ENCODE measurements at regions not wholly inside any gene's neighbourhood (a gene's known extent, or its start where the extent isn't known, plus 50 kb on each side); places are given as distances from the start of the nearest gene placed in this dataset.

GRCh38 chr9:7947577-7947976 is 148.0 kb upstream of the DMAC1 start:
- ATAC-seq (ENCODE audit: low FRiP score) (no peak), DNase-seq (no peak)
- Histone ChIP-seq H3K27ac (ENCODE audit: low read depth in 1 of 2, low read length in 2 of 2) (no peak overlapping the region), H3K27me3 (ENCODE audit: control insufficient read depth in 1 of 2, insufficient read depth in 2 of 2, low read length in 1 of 2) (no peaks in the 10 kb centered on the region), H3K9me3 (ENCODE audit: control insufficient read depth, low read length) (no peaks in the 10 kb centered on the region), H3K4me1 (ENCODE audit: control insufficient read depth in 1 of 2, insufficient read depth in 2 of 2, low read length in 2 of 2) (peaks cover 0 to 5% of the 10 kb centered on the region in 2 donors), H3K4me3 (ENCODE audit: low read length in 2 of 2) (no peak overlapping the region), H3K36me3 (ENCODE audit: control insufficient read depth in 1 of 2, insufficient read depth in 2 of 2, low read length in 1 of 2) (no peaks in the 10 kb centered on the region)
- WGBS, 2 donors, result 48 to 70% methylated on average over 1 of the region's 1 CpG
- intact Hi-C loops (cut with DNase I), result no loop called here

GRCh38 chr9:7946458-7946857 is 146.9 kb upstream of the DMAC1 start:
- WGBS, 2 donors, result 86 to 88% methylated on average over 3 of the region's 3 CpGs
- ATAC-seq (ENCODE audit: low FRiP score) (no peak), DNase-seq (no peak)
- Histone ChIP-seq H3K4me1 (ENCODE audit: control insufficient read depth in 1 of 2, insufficient read depth in 2 of 2, low read length in 2 of 2) (peaks cover 0 to 5% of the 10 kb centered on the region in 2 donors), H3K36me3 (ENCODE audit: control insufficient read depth in 1 of 2, insufficient read depth in 2 of 2, low read length in 1 of 2) (no peaks in the 10 kb centered on the region), H3K27ac (ENCODE audit: low read depth in 1 of 2, low read length in 2 of 2) (no peak overlapping the region), H3K4me3 (ENCODE audit: low read length in 2 of 2) (no peak overlapping the region), H3K27me3 (ENCODE audit: control insufficient read depth in 1 of 2, insufficient read depth in 2 of 2, low read length in 1 of 2) (no peaks in the 10 kb centered on the region), H3K9me3 (ENCODE audit: control insufficient read depth, low read length) (no peaks in the 10 kb centered on the region)
- intact Hi-C loops (cut with DNase I), result no loop called here

DNA sequence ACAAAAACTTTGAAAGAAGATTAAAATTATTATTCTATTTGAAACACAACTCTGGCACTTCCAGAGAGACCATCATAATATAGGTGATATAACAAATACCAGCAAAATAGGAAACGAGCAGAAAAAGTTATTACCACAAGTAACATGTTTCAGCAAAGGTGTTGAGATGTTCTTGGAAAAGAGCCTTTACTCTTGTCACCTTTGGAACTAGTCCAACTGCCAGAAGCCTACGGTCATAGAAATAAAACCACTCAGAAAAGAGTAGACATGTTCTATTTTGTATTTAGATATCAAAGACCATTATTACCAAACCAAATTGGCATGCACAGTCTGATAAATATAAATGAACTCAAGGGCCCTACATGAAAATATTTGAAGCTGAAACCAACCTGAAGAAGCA is 145.0 kb upstream of the DMAC1 start:
- peaks cover 0 to 5% of the 10 kb centered on the region in 2 donors for H3K4me1 ChIP-seq (ENCODE audit: control insufficient read depth in 1 of 2, insufficient read depth in 2 of 2, low read length in 2 of 2)
- no peak overlapping the region for H3K4me3 ChIP-seq (ENCODE audit: low read length in 2 of 2)
- no peak overlapping the region for H3K27ac ChIP-seq (ENCODE audit: low read depth in 1 of 2, low read length in 2 of 2)
- intact Hi-C loops (cut with DNase I), result no loop called here
- no peak for DNase-seq
- H3K36me3 ChIP-seq (ENCODE audit: control insufficient read depth in 1 of 2, insufficient read depth in 2 of 2, low read length in 1 of 2), result no peaks in the 10 kb centered on the region
- 1 to 6% methylated on average over 2 of the region's 2 CpGs for WGBS, 2 donors
- no peaks in the 10 kb centered on the region for H3K27me3 ChIP-seq (ENCODE audit: control insufficient read depth in 1 of 2, insufficient read depth in 2 of 2, low read length in 1 of 2)
- ATAC-seq (ENCODE audit: low FRiP score), result no peak
- H3K9me3 ChIP-seq (ENCODE audit: control insufficient read depth, low read length), result no peaks in the 10 kb centered on the region

GRCh38 chr9:7937761-7938491 is 138.3 kb upstream of the DMAC1 start:
- H3K4me3 ChIP-seq (ENCODE audit: low read length in 2 of 2), result no peak overlapping the region

GRCh38 chr9:7936996-7937395 is 137.4 kb upstream of the DMAC1 start:
- Histone ChIP-seq H3K9me3 (ENCODE audit: control insufficient read depth, low read length) (no peaks in the 10 kb centered on the region), H3K27ac (ENCODE audit: low read depth in 1 of 2, low read length in 2 of 2) (peak overlapping the region in 1 of 2 donors; percentile 48), H3K4me1 (ENCODE audit: control insufficient read depth in 1 of 2, insufficient read depth in 2 of 2, low read length in 2 of 2) (peaks cover 3% of the 10 kb centered on the region in 2 donors), H3K27me3 (ENCODE audit: control insufficient read depth in 1 of 2, insufficient read depth in 2 of 2, low read length in 1 of 2) (no peaks in the 10 kb centered on the region), H3K36me3 (ENCODE audit: control insufficient read depth in 1 of 2, insufficient read depth in 2 of 2, low read length in 1 of 2) (no peaks in the 10 kb centered on the region), H3K4me3 (ENCODE audit: low read length in 2 of 2) (no peak overlapping the region)
- no peak for ATAC-seq (ENCODE audit: low FRiP score)
- DNase-seq, result no peak
- intact Hi-C loops (cut with DNase I), result no loop called here
- WGBS, 2 donors, result 8 to 16% methylated on average over 1 of the region's 1 CpG

More at GRCh38 chr9:7937761-7938491, 138.3 kb upstream of the DMAC1 start:
- intact Hi-C loops (cut with DNase I), result no loop called here
- no peak overlapping the region for H3K27ac ChIP-seq (ENCODE audit: low read depth in 1 of 2, low read length in 2 of 2)
- DNase-seq, result no peak
- peaks cover 3% of the 10 kb centered on the region in 2 donors for H3K4me1 ChIP-seq (ENCODE audit: control insufficient read depth in 1 of 2, insufficient read depth in 2 of 2, low read length in 2 of 2)
- 30 to 32% methylated on average over 7 of the region's 7 CpGs for WGBS, 2 donors
- no peak for ATAC-seq (ENCODE audit: low FRiP score)
- H3K36me3 ChIP-seq (ENCODE audit: control insufficient read depth in 1 of 2, insufficient read depth in 2 of 2, low read length in 1 of 2), result no peaks in the 10 kb centered on the region
- H3K9me3 ChIP-seq (ENCODE audit: control insufficient read depth, low read length), result no peaks in the 10 kb centered on the region
- no peaks in the 10 kb centered on the region for H3K27me3 ChIP-seq (ENCODE audit: control insufficient read depth in 1 of 2, insufficient read depth in 2 of 2, low read length in 1 of 2)

DNA sequence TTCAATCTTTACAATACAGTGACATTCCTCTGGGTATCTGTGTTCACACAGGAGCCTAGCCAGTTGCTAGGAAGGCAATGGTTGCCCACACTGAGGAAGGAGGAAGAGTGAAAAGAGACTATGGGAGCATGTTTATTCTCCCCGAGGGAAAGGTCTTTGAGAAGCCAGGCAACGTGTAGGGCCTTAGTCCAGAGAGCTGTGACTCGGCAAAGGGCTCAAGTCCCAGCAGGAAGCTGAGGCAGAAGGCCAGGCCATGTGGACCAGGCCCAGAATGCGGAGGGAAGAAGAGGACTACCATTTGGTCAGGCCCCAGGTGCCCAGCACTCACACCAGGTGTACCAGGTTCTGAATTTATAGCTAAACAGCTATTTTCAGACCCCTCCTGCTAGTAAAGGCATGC is 136.6 kb upstream of the DMAC1 start:
- Histone ChIP-seq H3K4me3 (ENCODE audit: low read length in 2 of 2) (no peak overlapping the region), H3K36me3 (ENCODE audit: control insufficient read depth in 1 of 2, insufficient read depth in 2 of 2, low read length in 1 of 2) (no peaks in the 10 kb centered on the region), H3K9me3 (ENCODE audit: control insufficient read depth, low read length) (no peaks in the 10 kb centered on the region), H3K27me3 (ENCODE audit: control insufficient read depth in 1 of 2, insufficient read depth in 2 of 2, low read length in 1 of 2) (no peaks in the 10 kb centered on the region), H3K27ac (ENCODE audit: low read depth in 1 of 2, low read length in 2 of 2) (peak overlapping the region; percentile 77 to 84), H3K4me1 (ENCODE audit: control insufficient read depth in 1 of 2, insufficient read depth in 2 of 2, low read length in 2 of 2) (peaks cover 3% of the 10 kb centered on the region in 2 donors)
- ATAC-seq (ENCODE audit: low FRiP score) (peak; percentile 48), DNase-seq (peak; percentile 45 to 73)
- intact Hi-C loops (cut with DNase I), result no loop called here
- WGBS, 2 donors, result 7 to 8% methylated on average over 4 of the region's 4 CpGs

DNA sequence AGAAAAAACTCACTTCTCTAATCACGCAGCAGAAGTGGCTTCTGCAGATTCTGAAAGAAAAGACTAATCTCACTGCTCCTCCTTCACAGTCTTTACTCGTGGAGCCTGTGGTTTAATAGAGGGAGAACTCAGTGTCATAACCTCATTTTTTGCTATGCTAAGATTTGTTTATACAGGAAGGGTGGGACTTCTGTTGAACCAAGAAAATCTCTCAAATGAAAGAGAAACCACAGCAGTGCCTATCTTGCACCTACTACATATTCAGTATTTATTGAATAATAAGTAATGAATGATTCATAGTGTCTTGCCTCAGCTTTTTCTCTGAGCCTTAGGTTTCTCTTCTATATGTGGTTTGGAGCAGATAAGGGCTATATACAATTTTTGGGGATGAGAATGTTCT is 136.1 kb upstream of the DMAC1 start:
- ATAC-seq (ENCODE audit: low FRiP score), result no peak
- no peak for DNase-seq
- 14 to 18% methylated on average over 2 of the region's 2 CpGs for WGBS, 2 donors
- Histone ChIP-seq H3K9me3 (ENCODE audit: control insufficient read depth, low read length) (no peaks in the 10 kb centered on the region), H3K27ac (ENCODE audit: low read depth in 1 of 2, low read length in 2 of 2) (peak overlapping the region; percentile 77 to 84), H3K27me3 (ENCODE audit: control insufficient read depth in 1 of 2, insufficient read depth in 2 of 2, low read length in 1 of 2) (no peaks in the 10 kb centered on the region), H3K4me3 (ENCODE audit: low read length in 2 of 2) (no peak overlapping the region), H3K4me1 (ENCODE audit: control insufficient read depth in 1 of 2, insufficient read depth in 2 of 2, low read length in 2 of 2) (peaks cover 3% of the 10 kb centered on the region in 2 donors), H3K36me3 (ENCODE audit: control insufficient read depth in 1 of 2, insufficient read depth in 2 of 2, low read length in 1 of 2) (no peaks in the 10 kb centered on the region)
- intact Hi-C loops (cut with DNase I), result no loop called here

DNA sequence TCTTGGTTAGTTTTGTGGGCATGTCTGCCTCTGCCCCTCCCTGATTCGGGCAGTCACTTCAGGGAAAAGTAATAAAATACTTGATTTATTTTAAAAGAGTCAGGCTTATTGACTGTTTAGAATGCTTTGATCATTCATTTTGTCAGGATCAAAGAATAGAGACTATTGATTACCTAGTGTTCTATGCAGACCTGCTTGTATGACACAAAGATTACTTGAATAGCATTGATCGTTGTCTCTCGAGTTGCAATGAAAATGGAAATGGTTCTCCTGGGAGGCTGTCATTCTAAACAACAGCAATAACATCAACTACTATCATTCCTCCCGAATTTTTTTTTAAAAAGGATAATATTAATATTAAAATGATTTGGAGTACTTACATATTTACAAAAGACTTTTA is 133.2 kb upstream of the DMAC1 start:
- ATAC-seq (ENCODE audit: low FRiP score), result no peak
- intact Hi-C loops (cut with DNase I), result no loop called here
- Histone ChIP-seq H3K27ac (ENCODE audit: low read depth in 1 of 2, low read length in 2 of 2) (no peak overlapping the region), H3K27me3 (ENCODE audit: control insufficient read depth in 1 of 2, insufficient read depth in 2 of 2, low read length in 1 of 2) (no peaks in the 10 kb centered on the region), H3K4me3 (ENCODE audit: low read length in 2 of 2) (no peak overlapping the region), H3K36me3 (ENCODE audit: control insufficient read depth in 1 of 2, insufficient read depth in 2 of 2, low read length in 1 of 2) (no peaks in the 10 kb centered on the region), H3K4me1 (ENCODE audit: control insufficient read depth in 1 of 2, insufficient read depth in 2 of 2, low read length in 2 of 2) (peaks cover 3% of the 10 kb centered on the region in 2 donors), H3K9me3 (ENCODE audit: control insufficient read depth, low read length) (no peaks in the 10 kb centered on the region)
- 90 to 92% methylated on average over 4 of the region's 4 CpGs for whole genome bisulfite sequencing, 2 donors
- DNase-seq, result no peak

- Histone ChIP-seq H3K4me1 (ENCODE audit: control insufficient read depth in 1 of 2, insufficient read depth in 2 of 2, low read length in 2 of 2) (no peaks in the 10 kb centered on the region), H3K27me3 (ENCODE audit: control insufficient read depth in 1 of 2, insufficient read depth in 2 of 2, low read length in 1 of 2) (no peaks in the 10 kb centered on the region), H3K4me3 (ENCODE audit: low read length in 2 of 2) (no peak overlapping the region), H3K9me3 (ENCODE audit: control insufficient read depth, low read length) (no peaks in the 10 kb centered on the region), H3K36me3 (ENCODE audit: control insufficient read depth in 1 of 2, insufficient read depth in 2 of 2, low read length in 1 of 2) (no peaks in the 10 kb centered on the region), H3K27ac (ENCODE audit: low read depth in 1 of 2, low read length in 2 of 2) (no peak overlapping the region)
- 86 to 91% methylated on average over 2 of the region's 2 CpGs for WGBS, 2 donors
- intact Hi-C loops (cut with DNase I), result no loop called here
- no peak for DNase-seq
- no peak for ATAC-seq (ENCODE audit: low FRiP score)
These were observed 131.0 kb upstream of the DMAC1 start for GRCh38 chr9:7930613-7931012.
